ENCODE measurements at regions not wholly inside any gene's neighbourhood (a gene's known extent, or its start where the extent isn't known, plus 50 kb on each side); places are given as distances from the start of the nearest gene placed in this dataset.

DNA sequence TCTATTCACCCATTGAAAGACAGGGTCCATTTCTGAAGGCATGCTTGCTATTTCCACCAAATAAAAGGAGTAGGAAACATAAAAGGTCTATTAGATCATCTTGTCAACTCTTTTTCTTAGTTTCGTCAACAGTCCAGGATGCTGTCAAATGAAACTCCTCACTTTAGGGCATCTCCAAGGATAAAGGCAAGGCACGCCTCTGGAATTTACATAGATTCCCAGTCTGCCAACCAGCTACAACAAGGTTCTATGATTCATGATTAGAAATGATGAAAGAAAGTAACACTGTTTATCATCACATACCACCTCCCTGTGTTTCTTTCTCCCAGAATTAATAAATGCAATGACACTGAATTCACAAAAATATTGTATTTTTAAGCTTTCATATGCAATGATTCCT is 636.3 kb downstream of the LTN1 start:
- TF ChIP-seq, protein P1, sequence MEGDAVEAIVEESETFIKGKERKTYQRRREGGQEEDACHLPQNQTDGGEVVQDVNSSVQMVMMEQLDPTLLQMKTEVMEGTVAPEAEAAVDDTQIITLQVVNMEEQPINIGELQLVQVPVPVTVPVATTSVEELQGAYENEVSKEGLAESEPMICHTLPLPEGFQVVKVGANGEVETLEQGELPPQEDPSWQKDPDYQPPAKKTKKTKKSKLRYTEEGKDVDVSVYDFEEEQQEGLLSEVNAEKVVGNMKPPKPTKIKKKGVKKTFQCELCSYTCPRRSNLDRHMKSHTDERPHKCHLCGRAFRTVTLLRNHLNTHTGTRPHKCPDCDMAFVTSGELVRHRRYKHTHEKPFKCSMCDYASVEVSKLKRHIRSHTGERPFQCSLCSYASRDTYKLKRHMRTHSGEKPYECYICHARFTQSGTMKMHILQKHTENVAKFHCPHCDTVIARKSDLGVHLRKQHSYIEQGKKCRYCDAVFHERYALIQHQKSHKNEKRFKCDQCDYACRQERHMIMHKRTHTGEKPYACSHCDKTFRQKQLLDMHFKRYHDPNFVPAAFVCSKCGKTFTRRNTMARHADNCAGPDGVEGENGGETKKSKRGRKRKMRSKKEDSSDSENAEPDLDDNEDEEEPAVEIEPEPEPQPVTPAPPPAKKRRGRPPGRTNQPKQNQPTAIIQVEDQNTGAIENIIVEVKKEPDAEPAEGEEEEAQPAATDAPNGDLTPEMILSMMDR (IDR thresholded peaks at IDR 0.05): no peak
- TF ChIP-seq EZH2 (IDR thresholded peaks at IDR 0.05): no peak
